NCI-H460 (cell line): ENCODE measurements at regions not wholly inside any gene's neighbourhood (a gene's known extent, or its start where the extent isn't known, plus 50 kb on each side); places are given as distances from the start of the nearest gene placed in this dataset.
"Not testable (repeated sequence)": the region's sequence is repeated elsewhere in the genome, so short reads cannot be mapped to it uniquely, and the experiment has no call there.

Experiments used
- DNase-seq: peaks from one replicate; pipeline ENCODE4 v3.0.0-alpha.2; 2016; ENCODE audit warnings: low read depth; ENCODE audit errors: extremely low read depth

DNA sequence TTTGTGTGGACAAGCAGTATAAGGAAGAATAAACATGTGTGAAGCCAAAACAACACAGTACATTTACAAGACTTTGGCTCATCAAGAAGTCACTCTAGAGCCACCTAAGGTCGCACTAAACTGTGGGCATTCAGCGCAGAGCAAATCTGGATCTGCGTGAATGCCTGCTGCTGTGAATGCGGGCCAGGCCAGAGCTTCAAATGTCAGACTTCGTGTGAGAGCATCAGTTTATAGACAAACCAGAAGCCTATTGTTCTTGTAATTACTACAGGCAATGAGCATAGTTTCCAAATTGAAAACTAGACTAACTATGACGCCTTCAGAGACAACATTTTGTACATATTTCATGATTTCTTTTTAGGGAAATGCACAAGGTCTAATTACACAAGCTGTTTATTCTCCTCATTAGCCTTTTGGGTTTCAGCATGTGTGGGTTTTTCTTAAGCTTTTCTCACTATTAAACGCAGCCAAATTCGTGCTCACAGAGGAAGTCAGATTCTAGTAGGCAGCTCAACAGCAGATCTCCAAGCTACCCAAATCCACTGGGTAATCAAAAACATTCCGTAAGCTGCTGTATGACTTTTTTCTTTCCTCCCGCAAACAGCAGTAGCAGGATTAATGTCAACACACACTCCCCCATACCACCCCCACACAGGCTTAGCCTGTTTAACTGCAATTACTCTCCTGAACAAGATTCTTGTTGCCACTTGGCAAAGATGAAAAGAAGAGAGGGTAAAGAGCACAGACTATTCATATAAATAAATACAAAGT lies 84.5 kb upstream of the SETMAR start:
- no peak for DNase-seq

DNA sequence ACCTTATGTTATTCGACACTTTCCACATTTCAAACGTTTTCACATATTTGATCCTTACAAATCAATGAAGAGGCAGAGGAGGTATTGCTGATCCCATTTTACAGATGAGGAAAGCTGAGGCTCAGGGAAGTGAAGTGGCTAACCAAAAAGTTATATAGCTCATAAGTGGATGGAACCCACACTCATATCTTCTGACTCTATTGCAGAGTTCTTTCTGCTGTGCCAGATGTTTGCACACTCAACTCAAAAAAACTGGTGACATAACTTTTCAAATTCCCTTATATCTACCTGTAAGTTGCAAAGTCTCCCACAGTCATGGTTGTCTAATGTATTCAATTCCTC lies 84.0 kb upstream of the SETMAR start:
- DNase-seq: no peak

DNA sequence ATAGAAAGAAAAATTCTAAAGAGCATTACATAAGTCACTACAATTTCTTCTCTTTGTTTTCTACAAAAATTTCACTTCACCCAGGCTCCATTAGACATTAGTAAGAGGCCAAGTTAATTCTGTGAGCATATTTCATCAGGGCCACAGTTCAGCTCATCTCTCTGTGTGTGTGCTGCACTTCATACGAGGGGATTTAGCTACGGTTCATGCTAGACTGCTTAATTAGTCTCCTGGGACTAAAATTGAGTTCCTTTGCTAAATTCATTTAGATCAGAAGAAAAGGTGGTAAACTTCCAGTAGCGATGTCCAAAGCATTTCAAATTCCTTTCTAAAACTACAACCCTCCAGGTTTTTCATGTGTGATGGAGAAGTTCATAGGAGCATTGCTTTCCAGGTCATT lies 83.1 kb upstream of the SETMAR start:
- no peak for DNase-seq

DNA sequence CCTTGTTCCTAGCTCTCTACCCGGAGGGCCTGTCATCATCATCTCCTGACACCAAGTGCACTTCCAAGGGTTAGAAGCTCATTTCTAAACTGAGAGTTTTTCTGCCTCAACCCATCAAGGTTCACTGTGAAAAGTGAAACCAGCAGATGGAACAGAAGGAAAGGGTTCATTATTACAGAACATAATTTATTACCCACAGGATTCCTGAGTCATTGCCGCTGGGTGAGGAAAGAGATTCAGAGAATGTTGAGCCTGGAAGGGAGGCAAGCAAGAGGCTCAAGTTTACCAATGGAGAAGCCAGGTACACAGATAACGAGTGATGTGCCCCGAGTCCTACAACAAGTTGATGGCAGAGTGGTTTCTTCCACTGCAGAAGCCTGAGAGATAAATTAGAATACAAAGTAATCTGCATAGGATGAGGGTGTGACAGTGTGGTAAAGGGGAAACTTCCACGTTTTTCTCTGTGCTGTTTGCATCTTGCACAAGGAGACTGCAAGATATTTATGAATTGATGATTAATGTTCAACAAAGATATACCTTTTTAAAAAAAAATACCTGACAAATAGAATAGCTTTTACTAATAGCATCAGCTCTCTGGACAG lies 80.5 kb upstream of the SETMAR start:
- DNase-seq: no peak

DNA sequence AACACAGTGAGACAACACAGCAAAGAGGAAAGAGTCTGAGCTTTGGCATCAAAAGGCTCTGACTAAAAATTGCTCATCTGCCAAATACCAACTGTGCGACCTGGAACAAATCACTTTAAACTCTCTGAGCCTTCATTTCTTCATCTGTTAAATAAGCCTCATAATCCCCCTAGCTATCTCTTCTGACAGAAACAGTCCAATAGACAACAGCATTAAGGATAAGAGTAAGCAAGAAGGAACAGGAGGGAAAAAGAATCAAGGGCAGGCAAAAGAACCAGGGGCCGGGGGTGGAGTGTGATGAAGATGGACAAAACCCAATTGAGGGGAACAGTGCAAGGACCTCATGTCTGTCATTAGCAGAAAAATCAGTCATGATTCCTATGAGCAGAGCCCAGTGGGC lies 79.4 kb upstream of the SETMAR start:
- DNase-seq: no peak

DNA sequence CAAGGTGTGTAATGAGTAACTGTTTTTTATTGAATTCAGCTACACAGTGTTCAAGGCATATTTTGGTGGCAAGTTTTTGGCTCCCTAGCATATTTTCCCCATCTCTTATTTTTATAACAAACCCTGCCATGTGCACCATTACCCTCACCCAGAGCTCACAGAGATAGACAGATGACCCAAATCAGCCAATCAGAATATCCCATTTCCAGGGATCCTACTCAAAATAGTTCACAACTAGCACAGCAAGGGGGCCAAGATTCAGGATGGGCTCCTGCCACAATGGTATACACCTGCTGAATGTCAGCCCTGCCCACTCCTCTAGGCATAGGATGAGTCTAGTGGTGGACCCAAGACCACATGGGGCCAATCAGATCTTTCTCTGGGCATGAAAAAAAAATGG lies 78.8 kb upstream of the SETMAR start:
- DNase-seq: no peak

DNA sequence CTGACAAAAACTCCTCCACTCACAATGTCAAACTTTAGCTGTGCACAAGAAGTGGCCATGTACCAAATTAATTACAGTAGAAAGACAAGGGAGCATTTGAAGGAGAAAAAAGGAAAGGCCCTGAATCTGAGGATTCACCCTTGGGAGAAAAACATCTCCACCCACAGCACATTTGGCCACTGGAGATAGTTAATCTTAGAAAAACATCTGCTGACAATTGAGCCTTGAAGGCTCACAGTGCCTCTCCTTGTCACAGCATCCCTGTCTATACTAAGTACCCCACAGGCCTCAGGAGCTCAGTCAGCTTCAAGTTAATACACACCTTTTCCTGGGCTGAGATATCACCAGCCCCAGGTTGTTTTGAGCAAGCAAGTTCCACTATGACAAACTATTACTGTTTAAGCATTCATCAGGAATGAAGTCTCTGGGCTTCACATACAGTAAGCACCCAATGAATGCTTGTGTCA lies 78.1 kb upstream of the SETMAR start:
- no peak for DNase-seq

DNA sequence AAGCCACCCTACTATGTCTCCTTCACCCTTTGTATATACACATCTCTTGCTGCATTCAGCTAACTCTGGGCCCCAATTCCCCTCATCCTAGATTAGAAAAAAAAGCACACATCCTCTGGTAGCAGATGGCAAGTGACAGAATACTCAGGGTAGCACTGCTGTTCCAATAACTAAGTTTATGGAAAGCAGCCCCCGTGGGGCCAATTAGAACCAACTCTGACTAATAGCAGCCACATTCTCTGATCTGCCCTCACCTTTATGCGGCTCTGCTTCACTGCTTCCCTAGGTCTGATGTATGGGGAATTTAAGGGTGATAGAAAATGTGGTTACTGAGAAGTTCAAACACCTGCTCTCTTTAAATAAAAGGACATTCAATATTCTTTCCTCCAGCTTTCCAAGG lies 74.9 kb upstream of the SETMAR start:
- no peak for DNase-seq

DNA sequence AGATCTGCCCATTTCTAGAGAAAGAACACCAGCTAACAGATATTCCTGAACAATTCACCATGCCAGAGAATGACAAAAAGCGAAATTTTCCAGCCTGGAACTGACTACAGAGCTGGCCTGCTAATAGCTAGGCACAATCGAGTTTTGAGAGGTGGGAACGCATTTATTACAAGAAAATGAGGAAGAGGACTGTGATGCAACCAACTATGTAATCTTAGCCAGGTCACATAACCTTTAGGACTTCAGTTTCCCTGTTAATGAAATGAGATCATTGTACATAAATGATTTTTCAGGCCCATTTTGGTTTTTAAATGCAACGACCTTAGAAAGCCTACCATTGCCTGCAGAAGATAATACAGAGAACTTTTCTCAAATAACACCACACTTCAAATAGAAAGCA lies 72.1 kb upstream of the SETMAR start:
- DNase-seq: no peak

DNA sequence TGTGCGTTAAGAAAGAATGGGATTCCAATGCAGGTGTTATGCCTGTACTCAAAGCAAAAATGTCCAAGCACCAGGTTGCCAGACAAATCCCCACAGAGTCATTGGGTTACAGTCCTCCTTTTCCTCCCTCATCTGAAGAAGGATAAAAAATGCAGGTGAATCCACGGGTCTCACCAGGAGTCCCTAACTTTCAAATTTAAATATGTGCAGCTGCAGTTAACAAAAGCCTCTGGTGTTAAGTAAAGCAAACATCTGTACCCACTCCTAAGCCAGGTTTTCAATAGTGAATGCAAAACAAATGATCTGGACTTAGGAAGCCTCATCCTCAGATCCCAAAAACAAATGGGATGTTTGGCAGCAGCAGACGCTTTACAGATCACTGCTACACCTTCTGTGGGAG lies 70.4 kb upstream of the SETMAR start:
- DNase-seq: no peak

DNA sequence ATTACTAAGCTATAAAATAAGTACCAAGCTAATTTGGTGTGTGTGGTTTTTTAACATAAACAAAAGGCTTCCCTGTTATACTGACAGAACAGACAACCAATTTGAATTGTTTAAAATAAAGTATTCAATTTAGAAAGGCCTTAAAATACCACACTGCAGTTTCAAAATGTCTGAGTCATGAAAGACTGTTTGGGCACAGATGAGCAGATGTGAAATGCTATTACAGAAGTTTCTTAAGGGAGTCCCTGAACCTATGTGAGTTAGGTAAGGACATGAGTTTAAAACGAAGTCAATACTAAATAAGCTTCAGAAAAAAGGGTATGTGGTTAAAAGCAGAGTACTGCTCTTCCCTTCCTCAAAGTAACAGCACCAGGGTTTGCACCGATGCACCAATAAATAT lies 69.7 kb upstream of the SETMAR start:
- DNase-seq: no peak

DNA sequence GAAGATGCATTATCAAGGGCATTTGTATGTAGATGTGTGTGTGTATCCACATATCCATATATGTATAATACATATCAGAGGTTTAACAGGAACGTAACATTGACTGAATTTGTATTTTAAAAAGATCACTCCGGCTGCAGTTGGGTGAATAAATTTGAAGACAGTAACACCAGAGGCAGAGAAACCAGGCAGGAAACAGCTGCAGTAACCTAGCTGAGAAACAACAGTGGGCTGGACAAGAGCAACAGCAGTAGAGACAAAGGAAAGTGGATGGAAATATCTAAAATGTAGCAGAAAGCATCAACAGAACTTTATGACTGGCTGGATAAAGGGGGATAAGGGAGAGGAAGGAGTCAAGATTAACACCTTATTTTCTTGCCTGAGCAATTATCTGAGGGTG lies 68.3 kb upstream of the SETMAR start:
- DNase-seq: no peak

DNA sequence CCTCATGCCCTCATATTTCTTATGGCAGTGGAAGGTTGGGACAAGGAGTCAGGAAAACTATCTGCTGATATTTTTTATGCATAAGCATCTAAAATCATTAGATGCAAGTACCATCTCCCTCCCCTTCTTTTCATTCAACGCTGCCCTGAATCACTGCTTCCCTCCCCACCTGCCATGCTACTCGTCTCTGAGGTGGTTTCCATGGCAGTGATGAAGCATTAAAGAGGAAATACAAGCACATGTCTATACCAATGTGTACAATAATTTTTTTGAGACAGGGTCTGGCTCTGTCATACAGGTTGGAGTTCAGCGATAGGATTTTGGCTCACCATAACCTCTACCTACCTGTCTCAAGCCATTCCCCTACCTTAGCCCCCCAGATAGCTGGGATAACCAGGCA lies 67.5 kb upstream of the SETMAR start:
- DNase-seq: no peak

DNA sequence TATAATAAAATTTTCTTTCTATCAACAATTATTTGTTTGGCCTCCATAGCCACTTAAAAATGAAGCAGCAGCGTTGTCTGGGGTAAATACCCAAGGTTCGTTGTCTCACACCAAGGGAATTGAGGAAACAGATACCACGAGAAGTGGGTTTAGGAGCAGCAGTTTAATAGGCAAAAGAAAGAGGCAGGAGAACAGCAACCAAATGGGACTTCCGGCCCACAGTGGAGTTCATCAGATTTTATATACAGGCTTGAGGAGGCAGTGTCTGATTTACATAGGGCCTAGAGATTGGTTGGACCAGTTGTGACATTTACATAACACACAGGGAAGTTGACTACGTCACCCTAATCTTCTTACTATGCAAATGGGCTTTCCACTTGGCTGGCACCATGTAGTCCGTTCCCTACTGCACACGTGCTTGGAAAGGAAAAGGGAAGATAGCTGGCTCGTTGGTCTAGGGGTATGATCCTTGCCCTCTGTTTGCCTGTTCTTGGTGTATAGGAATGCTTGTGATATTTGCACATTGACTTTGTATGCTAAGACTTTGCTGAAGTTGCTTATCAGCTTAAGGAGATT lies 61.5 kb upstream of the SETMAR start:
- no peak for DNase-seq

DNA sequence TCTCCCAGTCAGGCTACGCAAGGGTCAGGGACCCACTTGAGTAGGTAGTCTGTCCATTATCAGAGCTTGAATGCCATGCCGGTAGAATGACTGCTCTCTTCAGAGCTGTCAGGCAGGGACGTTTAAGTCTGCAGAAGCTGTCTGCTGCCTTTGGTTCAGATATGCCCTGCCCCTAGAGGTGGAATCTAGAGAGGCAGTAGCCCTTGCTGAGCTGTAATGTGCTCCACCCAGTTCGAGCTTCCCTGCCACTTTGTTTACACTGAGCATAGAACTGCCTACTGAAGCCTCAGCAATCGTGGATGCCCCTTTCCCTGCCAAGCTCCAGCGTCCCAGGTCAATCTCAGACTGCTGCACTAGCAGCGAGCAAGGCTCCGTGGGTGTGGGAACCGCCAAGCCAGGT lies 57.5 kb upstream of the SETMAR start:
- no peak for DNase-seq

DNA sequence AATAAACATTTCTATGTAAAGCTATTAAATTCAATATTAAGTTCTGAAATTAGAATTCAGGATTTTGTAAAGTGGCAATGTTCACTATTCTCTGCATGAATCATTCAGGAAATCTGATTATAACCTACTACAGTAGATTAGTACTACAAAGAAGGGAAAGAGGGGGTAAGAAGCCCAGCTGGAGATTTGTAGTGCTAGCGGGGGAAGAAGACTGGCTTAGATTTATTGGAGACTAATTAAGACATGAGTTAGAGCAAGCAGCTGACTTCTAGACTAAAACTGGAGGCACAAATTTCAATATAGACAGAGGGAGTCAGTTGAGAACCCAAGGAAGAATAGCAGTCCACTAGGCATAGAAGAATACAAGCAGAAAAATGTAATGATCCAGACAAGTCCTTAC lies 55.8 kb upstream of the SETMAR start:
- no peak for DNase-seq

DNA sequence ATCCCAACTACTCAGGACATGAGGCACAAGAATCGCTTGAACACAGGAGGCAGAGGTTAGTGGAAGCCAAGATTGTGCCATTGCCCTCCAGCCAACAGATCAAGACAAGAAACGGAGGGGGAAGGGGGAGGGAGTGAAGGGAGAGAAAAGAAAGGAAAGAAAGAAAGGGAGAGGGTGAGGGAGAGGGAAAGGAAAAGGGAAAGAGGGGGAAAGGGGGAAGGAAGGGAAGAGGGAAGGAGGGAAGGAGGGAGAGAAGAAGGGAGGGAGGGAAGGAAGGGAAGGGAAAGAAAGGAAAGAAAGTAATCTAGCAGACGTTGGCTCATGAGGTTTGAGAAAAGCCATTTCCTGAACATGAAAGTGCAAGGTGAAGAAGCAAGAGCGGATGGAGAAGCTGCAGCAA lies 53.1 kb upstream of the SETMAR start:
- no peak for DNase-seq

DNA sequence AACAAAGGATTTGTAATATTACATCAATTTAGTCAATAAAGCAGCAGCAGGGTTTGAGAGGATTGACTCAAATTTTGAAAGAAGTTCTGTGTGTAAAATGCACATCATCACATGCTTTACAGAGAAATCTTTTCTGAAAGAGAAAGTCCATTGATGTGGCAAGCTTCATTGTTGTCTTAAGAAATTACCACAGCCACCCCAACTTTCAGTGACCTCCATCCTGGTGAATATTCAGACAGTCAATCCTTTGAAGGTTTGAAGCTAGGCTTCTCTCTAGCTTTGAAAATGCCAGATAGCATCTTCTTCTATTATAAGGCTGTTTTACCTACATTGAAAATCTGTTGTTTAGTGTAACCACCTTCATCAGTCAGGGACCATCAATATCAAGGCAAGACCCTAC lies 51.8 kb upstream of the SETMAR start:
- no peak for DNase-seq

DNA sequence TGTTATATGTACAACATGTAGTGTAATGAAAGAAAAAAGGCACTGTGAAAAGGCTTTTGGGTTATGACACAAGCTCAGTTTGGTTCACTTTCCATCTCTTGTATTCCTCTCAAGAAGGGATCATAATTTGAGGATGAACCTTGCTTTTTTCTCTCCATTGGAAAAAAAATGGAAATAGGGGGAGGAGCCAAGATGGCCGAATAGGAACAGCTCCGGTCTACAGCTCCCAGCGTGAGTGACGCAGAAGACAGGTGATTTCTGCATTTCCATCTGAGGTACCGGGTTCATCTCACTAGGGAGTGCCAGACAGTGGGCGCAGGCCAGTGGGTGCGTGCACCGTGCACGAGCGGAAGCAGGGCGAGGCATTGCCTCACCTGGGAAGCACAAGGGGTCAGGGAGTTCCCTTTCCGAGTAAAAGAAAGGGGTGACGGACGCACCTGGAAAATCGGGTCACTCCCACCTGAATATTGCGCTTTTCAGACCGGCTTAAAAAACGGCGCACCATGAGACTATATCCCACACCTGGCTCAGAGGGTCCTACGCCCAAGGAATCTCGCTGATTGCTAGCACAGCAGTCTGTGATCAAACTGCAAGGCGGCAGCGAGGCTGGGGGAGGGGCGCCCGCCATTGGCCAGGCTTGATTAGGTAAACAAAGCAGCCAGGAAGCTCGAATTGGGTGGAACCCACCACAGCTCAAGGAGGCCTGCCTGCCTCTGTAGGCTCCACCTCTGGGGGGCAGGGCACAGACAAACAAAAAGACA lies 49.9 kb upstream of the SETMAR start:
- not testable (repeated sequence) for DNase-seq
